Adrenal gland (tissue), 9 donors: ENCODE measurements at regions not wholly inside any gene's neighbourhood (a gene's known extent, or its start where the extent isn't known, plus 50 kb on each side); places are given as distances from the start of the nearest gene placed in this dataset.
"Not testable (repeated sequence)": the region's sequence is repeated elsewhere in the genome, so short reads cannot be mapped to it uniquely, and the experiment has no call there.

ENCODE experiments used
- DNase-seq, 7 donors: peaks; one replicate each; pipeline ENCODE4 v3.0.0-alpha.2; 2019 to 2020
- H3K27ac ChIP-seq, 5 donors: fragments of 200-600 bp; sonication (generic) in 4 of 5; 1 replicate in 3 of 5; 2 replicates in 2 of 5; pipeline versions ENCODE4 v1.5.1 to v1.8.0; 2016 to 2020; ENCODE audit warnings: mild to moderate bottlenecking in 1 of 5
- H3K27me3 ChIP-seq: fragments of 200-600 bp; 2 replicates; pipeline ENCODE4 v1.8.0; 2021
- H3K36me3 ChIP-seq, 2 donors: fragments of 200-600 bp; replicated peaks in 1 of 2; 1 replicate in 1 of 2; 2 replicates in 1 of 2; pipeline versions ENCODE4 v1.5.1 to v1.8.0; 2018 to 2022
- H3K4me1 ChIP-seq, 2 donors: fragments of 200-600 bp; replicated peaks in 1 of 2; 1 replicate in 1 of 2; 2 replicates in 1 of 2; pipeline versions ENCODE4 v1.5.1 to v1.8.0; 2018 to 2021
- H3K4me3 ChIP-seq, 4 donors: fragments of 200-600 bp; sonication (generic) in 3 of 4; one replicate each; pipeline ENCODE4 v1.5.1; 2016 to 2018
- H3K9me3 ChIP-seq, 3 donors: fragments of 200-600 bp; sonication (generic) in 1 of 3; replicated peaks in 1 of 3; 1 replicate in 2 of 3; 2 replicates in 1 of 3; pipeline versions ENCODE4 v1.5.1 to v1.8.0; 2016 to 2021
- POLR2A ChIP-seq, 2 donors: fragments of 450-650 bp; IDR thresholded peaks; one replicate each; pipeline ENCODE4 v1.6.1; 2017; ENCODE audit warnings: antibody characterized with exemption in 2 of 2, mild to moderate bottlenecking in 2 of 2, moderate library complexity in 1 of 2
- WGBS, 4 donors: extraction: QIAGEN DNeasy Blood & Tissue Kit in 2 of 4; methylation state at CpG; one replicate each; pipeline versions ENCODE4 v1.1.5 to v1.1.7; 2013 to 2017; 5-methylcytosine and 5-hydroxymethylcytosine counted together
- intact Hi-C, 2 donors: fragments of 100-400 bp; cut with DNase I; formaldehyde crosslinking; loops; one replicate each; pipeline versions ENCODE4 v1.14.1 to v1.15.0; 2022 to 2023
- TF ChIP-seq, protein P1 (sequence below), 6 experiments: fragments of 450-650 bp in 4 of 6; fragments of 200-600 bp in 2 of 6; sonication (generic) in 1 of 6; IDR thresholded peaks; 1 replicate in 5 of 6; 2 replicates in 1 of 6; pipeline versions ENCODE4 v1.5.1 to v1.8.0; 2016 to 2021; ENCODE audit warnings: antibody characterized with exemption in 6 of 6, mild to moderate bottlenecking in 2 of 6, moderate library complexity in 1 of 6
- donor health status: healthy with polysubstance abuse.
- donor health status: Bipolar disorder and iron deficiency.
- donor health status: DM: yes; HTN: yes; CAD: no.
- donor health status: DM: no; HTN: no; CAD: no.
- donor health status: DM: no; HTN: no; CAD: no.

DNA sequence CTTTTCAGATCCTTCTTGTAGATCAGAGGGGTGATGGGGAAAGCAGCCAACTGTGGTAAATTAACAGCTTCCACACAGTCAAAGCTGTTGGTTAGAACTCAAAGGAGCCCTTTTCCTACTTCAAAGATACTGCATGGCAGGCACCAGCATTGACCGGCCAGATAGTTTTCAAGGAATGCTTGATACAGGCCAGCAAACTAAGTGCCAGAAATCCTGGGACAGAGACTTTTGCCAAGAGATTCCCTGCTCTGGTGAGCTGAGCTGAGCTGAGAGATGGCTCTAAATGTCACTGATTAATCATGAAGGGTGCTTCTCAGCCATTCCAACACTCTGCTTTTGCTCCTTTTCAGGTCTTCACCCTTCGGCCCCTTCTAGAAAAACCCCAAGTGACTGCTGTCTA lies 131.6 kb upstream of the MED14 start:
- no peak overlapping the region for H3K4me3 ChIP-seq
- TF ChIP-seq, protein P1, sequence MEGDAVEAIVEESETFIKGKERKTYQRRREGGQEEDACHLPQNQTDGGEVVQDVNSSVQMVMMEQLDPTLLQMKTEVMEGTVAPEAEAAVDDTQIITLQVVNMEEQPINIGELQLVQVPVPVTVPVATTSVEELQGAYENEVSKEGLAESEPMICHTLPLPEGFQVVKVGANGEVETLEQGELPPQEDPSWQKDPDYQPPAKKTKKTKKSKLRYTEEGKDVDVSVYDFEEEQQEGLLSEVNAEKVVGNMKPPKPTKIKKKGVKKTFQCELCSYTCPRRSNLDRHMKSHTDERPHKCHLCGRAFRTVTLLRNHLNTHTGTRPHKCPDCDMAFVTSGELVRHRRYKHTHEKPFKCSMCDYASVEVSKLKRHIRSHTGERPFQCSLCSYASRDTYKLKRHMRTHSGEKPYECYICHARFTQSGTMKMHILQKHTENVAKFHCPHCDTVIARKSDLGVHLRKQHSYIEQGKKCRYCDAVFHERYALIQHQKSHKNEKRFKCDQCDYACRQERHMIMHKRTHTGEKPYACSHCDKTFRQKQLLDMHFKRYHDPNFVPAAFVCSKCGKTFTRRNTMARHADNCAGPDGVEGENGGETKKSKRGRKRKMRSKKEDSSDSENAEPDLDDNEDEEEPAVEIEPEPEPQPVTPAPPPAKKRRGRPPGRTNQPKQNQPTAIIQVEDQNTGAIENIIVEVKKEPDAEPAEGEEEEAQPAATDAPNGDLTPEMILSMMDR (IDR thresholded peaks at IDR 0.05): no peak
- TF ChIP-seq POLR2A (IDR thresholded peaks at IDR 0.05): no peak
- 25 to 52% (median 38%) methylated on average over 2 of the region's 2 CpGs for WGBS, 4 donors
- H3K9me3 ChIP-seq: no peaks in the 10 kb centered on the region
- H3K36me3 ChIP-seq: no peaks in the 10 kb centered on the region
- peaks cover 0 to 4% of the 10 kb centered on the region in 2 donors for H3K4me1 ChIP-seq
- peak overlapping the region in 4 of 5 donors; percentile 22 to 66 (median 56) for H3K27ac ChIP-seq
- DNase-seq: peak in 6 of 7 donors; percentile 26 to 65 (median 48)
- intact Hi-C loops: no loop called here
- no peaks in the 10 kb centered on the region for H3K27me3 ChIP-seq

DNA sequence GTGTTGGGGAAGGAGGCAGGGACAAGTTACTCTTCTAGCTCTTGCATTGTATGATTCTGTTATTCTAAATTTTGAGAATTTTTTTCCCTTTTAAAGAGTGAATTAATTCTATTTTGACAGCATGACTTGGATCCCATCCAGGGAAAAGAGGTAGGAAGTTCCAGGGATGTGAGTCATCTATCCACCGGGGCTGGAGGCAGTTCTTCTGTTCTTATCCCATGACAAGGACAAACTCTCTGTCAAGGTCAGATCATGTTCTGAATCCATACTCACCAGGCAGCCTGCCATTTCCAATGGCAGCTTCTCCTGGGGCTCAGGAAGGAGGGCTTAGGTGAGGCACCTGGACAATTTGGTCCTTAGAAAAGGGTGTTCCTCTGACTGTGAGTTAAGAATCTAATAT lies 132.0 kb upstream of the MED14 start:
- TF ChIP-seq, protein P1 (IDR thresholded peaks at IDR 0.05): no peak
- no peak for TF ChIP-seq POLR2A (IDR thresholded peaks at IDR 0.05)
- H3K27ac ChIP-seq: peak overlapping the region in 4 of 5 donors; percentile 22 to 66 (median 56)
- no peak overlapping the region for H3K4me3 ChIP-seq
- peaks cover 0 to 4% of the 10 kb centered on the region in 2 donors for H3K4me1 ChIP-seq
- intact Hi-C loops: no loop called here
- H3K27me3 ChIP-seq: no peaks in the 10 kb centered on the region
- H3K36me3 ChIP-seq: no peaks in the 10 kb centered on the region
- no peaks in the 10 kb centered on the region for H3K9me3 ChIP-seq
- DNase-seq: peak; percentile 38 to 77 (median 69)
- WGBS, 4 donors: 4 to 14% (median 12%) methylated on average over 1 of the region's 1 CpG; no CpG with 5 or more reads in 1 of the 4 donors

DNA sequence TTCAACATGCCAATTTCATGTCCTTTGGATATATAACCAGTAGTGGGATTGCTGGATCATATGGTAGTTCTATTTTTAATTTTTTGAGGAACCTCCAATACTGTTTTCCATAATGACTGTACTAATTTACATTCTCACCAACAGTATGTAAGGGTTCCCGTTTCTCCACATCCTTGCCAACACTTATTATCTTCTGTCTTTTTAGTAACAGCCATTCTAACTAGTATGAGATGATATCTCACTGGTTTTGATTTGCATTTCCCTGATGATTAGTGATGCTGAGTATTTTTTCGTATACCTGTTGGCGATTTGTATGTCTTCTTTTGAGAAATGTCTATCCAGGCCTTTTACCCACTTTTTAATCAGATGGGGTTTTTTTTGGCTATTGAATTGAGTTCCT lies 133.5 kb upstream of the MED14 start:
- no peaks in the 10 kb centered on the region for H3K36me3 ChIP-seq
- intact Hi-C loops: no loop called here
- no peak overlapping the region for H3K4me3 ChIP-seq
- peaks cover 0 to 4% of the 10 kb centered on the region in 2 donors for H3K4me1 ChIP-seq
- 86 to 93% (median 91%) methylated on average over 3 of the region's 3 CpGs for WGBS, 4 donors
- no peak for TF ChIP-seq POLR2A (IDR thresholded peaks at IDR 0.05)
- TF ChIP-seq, protein P1 (IDR thresholded peaks at IDR 0.05): no peak
- H3K27me3 ChIP-seq: no peaks in the 10 kb centered on the region
- H3K27ac ChIP-seq: no peak overlapping the region
- no peaks in the 10 kb centered on the region for H3K9me3 ChIP-seq
- no peak for DNase-seq

DNA sequence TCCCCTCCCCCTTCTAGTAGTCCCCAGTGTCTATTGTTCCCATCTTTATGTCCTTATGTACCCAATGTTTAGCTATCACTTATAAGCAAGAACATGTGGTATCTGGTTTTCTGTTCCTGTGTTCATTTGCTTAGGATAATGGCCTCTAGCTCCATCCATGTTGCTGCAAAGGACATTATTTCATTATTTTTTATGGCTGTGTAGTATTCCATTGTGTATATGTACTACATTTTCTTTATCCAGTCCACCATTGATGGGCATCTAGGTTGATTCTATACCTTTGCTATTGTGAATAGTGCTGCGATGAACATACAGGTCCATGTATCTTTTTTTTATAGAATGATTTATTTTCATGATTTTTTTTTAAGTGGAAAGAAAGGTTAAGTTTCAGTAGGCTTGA lies 135.6 kb upstream of the MED14 start:
- H3K27me3 ChIP-seq, DNase-seq, H3K9me3 ChIP-seq, H3K4me3 ChIP-seq, H3K27ac ChIP-seq, H3K4me1 ChIP-seq, intact Hi-C loops, H3K36me3 ChIP-seq: not testable (repeated sequence)
- WGBS, 4 donors: 75 to 100% (median 93%) methylated on average over 1 of the region's 1 CpG

DNA sequence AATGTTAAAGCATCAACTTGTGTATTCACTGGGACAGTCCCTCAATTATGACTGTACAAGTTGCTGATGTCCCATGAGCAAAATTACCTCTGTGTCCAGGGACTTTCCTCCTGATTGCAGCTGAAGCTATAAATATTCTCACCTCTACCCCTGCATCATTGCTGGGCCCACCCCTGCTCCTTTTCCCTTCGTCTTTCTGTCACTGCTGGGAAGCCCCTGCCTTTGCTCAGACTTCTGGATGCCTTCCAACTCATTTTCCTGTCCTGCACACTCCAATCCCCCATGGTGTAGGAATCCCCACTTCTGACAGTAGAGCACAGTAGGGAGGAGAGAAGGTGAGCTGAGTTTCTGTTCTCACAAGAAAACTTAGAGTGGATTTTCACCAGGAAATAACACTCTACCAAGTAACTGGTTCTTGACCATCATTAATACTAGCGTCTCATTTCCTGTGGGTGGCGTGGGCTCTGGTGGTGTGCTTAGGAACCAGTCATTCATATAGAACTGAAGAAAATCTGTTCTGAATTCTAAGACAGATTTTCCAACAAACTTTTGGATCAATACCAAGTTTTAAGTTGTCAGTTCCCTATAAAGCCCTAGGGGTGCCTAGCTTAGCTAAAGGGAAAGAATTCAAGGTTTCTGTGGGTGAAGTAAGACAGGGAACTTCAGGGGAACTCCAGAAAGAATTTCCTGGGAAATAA lies 136.2 kb upstream of the MED14 start:
- WGBS, 4 donors: 29 to 61% (median 48%) methylated on average over 2 to 3 of the region's 3 CpGs
- Histone ChIP-seq H3K4me3 (no peak overlapping the region), H3K27ac (no peak overlapping the region), H3K36me3 (no peaks in the 10 kb centered on the region), H3K9me3 (no peaks in the 10 kb centered on the region), H3K4me1 (peaks cover 0 to 4% of the 10 kb centered on the region in 2 donors), H3K27me3 (no peaks in the 10 kb centered on the region)
- no peak for TF ChIP-seq POLR2A (IDR thresholded peaks at IDR 0.05)
- TF ChIP-seq, protein P1 (IDR thresholded peaks at IDR 0.05): no peak
- intact Hi-C loops: no loop called here
- no peak for DNase-seq
